ENCODE measurements at regions not wholly inside any gene's neighbourhood (a gene's known extent, or its start where the extent isn't known, plus 50 kb on each side); places are given as distances from the start of the nearest gene placed in this dataset.

GRCh38 chr3:43783987-43784639 lies 93.4 kb downstream of the ABHD5 start:
- no peak for DNase-seq
- no peak for TF ChIP-seq GATA1 (IDR thresholded peaks at IDR 0.05; ENCODE audit: low read depth, low read length)
- no peak for TF ChIP-seq POLR2A (IDR thresholded peaks at IDR 0.05; ENCODE audit: low read length)

GRCh38 chr3:43784640-43785011 lies 93.9 kb downstream of the ABHD5 start:
- no peak for TF ChIP-seq GATA1 (IDR thresholded peaks at IDR 0.05; ENCODE audit: low read depth, low read length)
- TF ChIP-seq POLR2A (IDR thresholded peaks at IDR 0.05; ENCODE audit: low read length) = no peak
- no peak for DNase-seq

- no peak for DNase-seq
- TF ChIP-seq GATA1 (IDR thresholded peaks at IDR 0.05; ENCODE audit: low read depth, low read length) (no peak), POLR2A (IDR thresholded peaks at IDR 0.05; ENCODE audit: low read length) (no peak)
These were observed 94.8 kb downstream of the ABHD5 start for GRCh38 chr3:43785551-43785950.

- TF ChIP-seq POLR2A (IDR thresholded peaks at IDR 0.05; ENCODE audit: low read length) (no peak), GATA1 (IDR thresholded peaks at IDR 0.05; ENCODE audit: low read depth, low read length) (no peak)
- DNase-seq = no peak
These were observed 95.4 kb downstream of the ABHD5 start for GRCh38 chr3:43786102-43786501.

GRCh38 chr3:43786526-43787305 lies 96.0 kb downstream of the ABHD5 start:
- no peak for DNase-seq
- TF ChIP-seq GATA1 (IDR thresholded peaks at IDR 0.05; ENCODE audit: low read depth, low read length) = no peak
- no peak for TF ChIP-seq POLR2A (IDR thresholded peaks at IDR 0.05; ENCODE audit: low read length)

GRCh38 chr3:43787330-43787729 lies 96.6 kb downstream of the ABHD5 start:
- no peak for DNase-seq
- no peak for TF ChIP-seq GATA1 (IDR thresholded peaks at IDR 0.05; ENCODE audit: low read depth, low read length)
- no peak for TF ChIP-seq POLR2A (IDR thresholded peaks at IDR 0.05; ENCODE audit: low read length)

- TF ChIP-seq POLR2A (IDR thresholded peaks at IDR 0.05; ENCODE audit: low read length) (no peak), GATA1 (IDR thresholded peaks at IDR 0.05; ENCODE audit: low read depth, low read length) (no peak)
- DNase-seq = no peak
These were observed 98.3 kb downstream of the ABHD5 start for GRCh38 chr3:43789028-43789427.

GRCh38 chr3:43790060-43790459 lies 99.3 kb downstream of the ABHD5 start:
- DNase-seq = no peak
- TF ChIP-seq GATA1 (IDR thresholded peaks at IDR 0.05; ENCODE audit: low read depth, low read length) (no peak), POLR2A (IDR thresholded peaks at IDR 0.05; ENCODE audit: low read length) (no peak)

- no peak for DNase-seq
- TF ChIP-seq GATA1 (IDR thresholded peaks at IDR 0.05; ENCODE audit: low read depth, low read length) (no peak), POLR2A (IDR thresholded peaks at IDR 0.05; ENCODE audit: low read length) (no peak)
These were observed 99.7 kb downstream of the ABHD5 start for GRCh38 chr3:43790476-43790875.

- TF ChIP-seq POLR2A (IDR thresholded peaks at IDR 0.05; ENCODE audit: low read length) = no peak
- TF ChIP-seq GATA1 (IDR thresholded peaks at IDR 0.05; ENCODE audit: low read depth, low read length) = no peak
- no peak for DNase-seq
These were observed 100.5 kb downstream of the ABHD5 start for GRCh38 chr3:43791246-43791645.

GRCh38 chr3:43792904-43793303 lies 102.2 kb downstream of the ABHD5 start:
- DNase-seq = no peak
- TF ChIP-seq POLR2A (IDR thresholded peaks at IDR 0.05; ENCODE audit: low read length) = no peak
- TF ChIP-seq GATA1 (IDR thresholded peaks at IDR 0.05; ENCODE audit: low read depth, low read length) = no peak

GRCh38 chr3:43793648-43794372 lies 103.1 kb downstream of the ABHD5 start:
- DNase-seq = no peak
- TF ChIP-seq GATA1 (IDR thresholded peaks at IDR 0.05; ENCODE audit: low read depth, low read length) (no peak), POLR2A (IDR thresholded peaks at IDR 0.05; ENCODE audit: low read length) (no peak)

- no peak for DNase-seq
These were observed 104.0 kb downstream of the ABHD5 start for GRCh38 chr3:43794776-43795175.

GRCh38 chr3:43795491-43795890 lies 104.8 kb downstream of the ABHD5 start:
- TF ChIP-seq POLR2A (IDR thresholded peaks at IDR 0.05; ENCODE audit: low read length) = no peak
- no peak for TF ChIP-seq GATA1 (IDR thresholded peaks at IDR 0.05; ENCODE audit: low read depth, low read length)
- no peak for DNase-seq

More at GRCh38 chr3:43794776-43795175, 104.0 kb downstream of the ABHD5 start:
- TF ChIP-seq GATA1 (IDR thresholded peaks at IDR 0.05; ENCODE audit: low read depth, low read length) (no peak), POLR2A (IDR thresholded peaks at IDR 0.05; ENCODE audit: low read length) (no peak)
